ENCODE measurements at regions not wholly inside any gene's neighbourhood (a gene's known extent, or its start where the extent isn't known, plus 50 kb on each side); places are given as distances from the start of the nearest gene placed in this dataset.
"Not testable (repeated sequence)": the region's sequence is repeated elsewhere in the genome, so short reads cannot be mapped to it uniquely, and the experiment has no call there.

DNA sequence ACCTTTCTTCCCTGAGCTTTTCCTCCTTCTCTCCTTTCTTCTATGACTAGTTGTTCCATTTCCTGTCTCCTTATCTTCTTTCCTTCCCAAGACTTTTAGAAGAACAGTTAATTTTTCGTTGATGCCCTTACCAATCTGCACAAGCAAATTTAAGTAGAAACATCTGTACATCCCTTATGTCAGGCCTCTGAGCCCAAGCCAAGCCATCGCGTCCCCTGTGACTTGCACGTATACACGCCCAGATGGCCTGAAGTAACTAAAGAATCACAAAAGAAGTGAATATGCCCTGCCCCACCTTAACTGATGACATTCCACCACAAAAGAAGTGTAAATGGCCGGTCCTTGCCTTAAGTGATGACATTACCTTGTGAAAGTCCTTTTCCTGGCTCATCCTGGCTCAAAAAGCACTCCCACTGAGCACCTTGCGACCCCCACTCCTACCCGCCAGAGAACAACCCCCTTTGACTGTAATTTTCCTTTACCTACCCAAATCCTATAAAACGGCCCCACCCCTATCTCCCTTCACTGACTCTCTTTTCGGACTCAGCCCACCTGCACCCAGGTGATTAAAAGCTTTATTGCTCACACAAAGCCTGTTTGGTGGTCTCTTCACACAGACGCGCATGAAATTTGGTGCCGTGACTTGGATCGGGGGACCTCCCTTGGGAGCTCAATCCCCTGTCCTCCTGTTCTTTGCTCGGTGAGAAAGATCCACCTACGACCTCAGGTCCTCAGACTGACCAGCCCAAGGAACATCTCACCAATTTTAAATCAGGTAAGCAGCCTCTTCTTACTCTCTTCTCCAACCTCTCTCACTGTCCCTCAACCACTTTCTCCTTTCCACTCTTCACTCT lies 53.7 kb upstream of the SPP1 start:
- H3K9ac ChIP-seq (ENCODE audit: low read depth, low read length); H2AK5ac ChIP-seq (ENCODE audit: low read depth, low read length); H3K4me2 ChIP-seq (ENCODE audit: low read depth, low read length); in situ Hi-C loops (cut with MboI; ENCODE audit: low sequenced_read_pairs); H3K4me1 ChIP-seq (ENCODE audit: control insufficient read depth, insufficient read depth, low read length); H3K9me3 ChIP-seq (ENCODE audit: control insufficient read depth, insufficient read depth, low read length); BruUV-seq (replicated peaks); H3K4me3 ChIP-seq (ENCODE audit: insufficient read depth, low read depth, low read length); H2AK9ac ChIP-seq (replicated peaks; ENCODE audit: low read depth, low read length, poor library complexity); H2AFZ ChIP-seq (replicated peaks; ENCODE audit: low read length, poor library complexity); H3K9me1 ChIP-seq (ENCODE audit: insufficient read depth, low read length); H4K20me1 ChIP-seq (ENCODE audit: insufficient read depth, low read length); H3K36me3 ChIP-seq (ENCODE audit: control insufficient read depth, insufficient read depth, low read length); dilution Hi-C loops (cut with HindIII; ENCODE audit: low sequenced_read_pairs, unreplicated experiment); H3K27me3 ChIP-seq (ENCODE audit: control insufficient read depth, insufficient read depth, low read length); H3K14ac ChIP-seq (replicated peaks; ENCODE audit: low read depth, low read length); DNase-seq; H4K5ac ChIP-seq (ENCODE audit: low read depth, low read length); H3K79me1 ChIP-seq (ENCODE audit: low read depth in 1 of 2, low read length in 2 of 2); H3K18ac ChIP-seq (ENCODE audit: low read depth, low read length); H3K56ac ChIP-seq (ENCODE audit: extremely low read depth, insufficient read depth, low read length); H2BK15ac ChIP-seq (ENCODE audit: low read depth, low read length); POLR2A ChIA-PET (ENCODE audit: unreplicated experiment); H2BK120ac ChIP-seq (ENCODE audit: low read depth, low read length); H3K27ac ChIP-seq (ENCODE audit: insufficient read depth, low read length); H3K4ac ChIP-seq (ENCODE audit: low read depth, low read length); H4K8ac ChIP-seq (ENCODE audit: low read depth in 2 of 2, low read length in 2 of 2); intact Hi-C loops (cut with micrococcal nuclease); H2BK5ac ChIP-seq (ENCODE audit: low read depth, low read length, poor library complexity, severe bottlenecking); H2BK20ac ChIP-seq (ENCODE audit: low read depth, low read length); ATAC-seq (ENCODE audit: low read depth); H3K23ac ChIP-seq (ENCODE audit: low read depth, low read length); H4K91ac ChIP-seq (ENCODE audit: insufficient read depth, low read depth, low read length): not testable (repeated sequence)
- CTCF ChIA-PET, result interaction anchor here (0.6 kb wide), 1 partner anchor 651 kb away, joined by 3 read pairs; no protein-coding TSS in a partner anchor
- WGBS, 2 experiments (ENCODE audit: extremely low coverage in 2 of 2, insufficient read length in 1 of 2), result no CpG with 5 or more reads among the region's 16 CpGs

DNA sequence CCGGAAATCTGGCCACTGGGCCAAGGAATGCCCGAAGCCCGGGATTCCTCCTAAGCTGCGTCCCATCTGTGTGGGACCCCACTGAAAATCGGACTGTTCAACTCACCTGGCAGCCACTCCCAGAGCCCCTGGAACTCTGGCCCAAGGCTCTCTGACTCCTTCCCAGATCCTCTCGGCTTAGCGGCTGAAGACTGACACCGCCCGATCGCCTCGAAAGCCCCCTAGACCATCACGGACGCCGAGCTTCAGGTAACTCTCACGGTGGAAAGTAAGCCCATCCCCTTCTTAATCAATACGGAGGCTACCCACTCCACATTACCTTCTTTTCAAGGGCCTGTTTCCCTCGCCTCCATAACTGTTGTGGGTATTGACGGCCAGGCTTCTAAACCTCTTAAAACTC lies 51.4 kb upstream of the SPP1 start:
- H3K56ac ChIP-seq (ENCODE audit: extremely low read depth, insufficient read depth, low read length); H2BK120ac ChIP-seq (ENCODE audit: low read depth, low read length); H3K79me1 ChIP-seq (ENCODE audit: low read depth in 1 of 2, low read length in 2 of 2); DNase-seq; H3K4me1 ChIP-seq (ENCODE audit: control insufficient read depth, insufficient read depth, low read length); H3K14ac ChIP-seq (replicated peaks; ENCODE audit: low read depth, low read length); H2BK20ac ChIP-seq (ENCODE audit: low read depth, low read length); H3K4me2 ChIP-seq (ENCODE audit: low read depth, low read length); POLR2A ChIA-PET (ENCODE audit: unreplicated experiment); H2AFZ ChIP-seq (replicated peaks; ENCODE audit: low read length, poor library complexity); H3K18ac ChIP-seq (ENCODE audit: low read depth, low read length); H4K8ac ChIP-seq (ENCODE audit: low read depth in 2 of 2, low read length in 2 of 2); H3K9me1 ChIP-seq (ENCODE audit: insufficient read depth, low read length); CTCF ChIA-PET; H3K4me3 ChIP-seq (ENCODE audit: insufficient read depth, low read depth, low read length); H2AK5ac ChIP-seq (ENCODE audit: low read depth, low read length); H3K4ac ChIP-seq (ENCODE audit: low read depth, low read length); ATAC-seq (ENCODE audit: low read depth); H4K5ac ChIP-seq (ENCODE audit: low read depth, low read length); H2BK5ac ChIP-seq (ENCODE audit: low read depth, low read length, poor library complexity, severe bottlenecking); H3K27ac ChIP-seq (ENCODE audit: insufficient read depth, low read length); H4K91ac ChIP-seq (ENCODE audit: insufficient read depth, low read depth, low read length); H2AK9ac ChIP-seq (replicated peaks; ENCODE audit: low read depth, low read length, poor library complexity); H4K20me1 ChIP-seq (ENCODE audit: insufficient read depth, low read length); H2BK15ac ChIP-seq (ENCODE audit: low read depth, low read length); H3K9ac ChIP-seq (ENCODE audit: low read depth, low read length); H3K23ac ChIP-seq (ENCODE audit: low read depth, low read length); H3K9me3 ChIP-seq (ENCODE audit: control insufficient read depth, insufficient read depth, low read length); in situ Hi-C loops (cut with MboI; ENCODE audit: low sequenced_read_pairs); intact Hi-C loops (cut with micrococcal nuclease); H3K36me3 ChIP-seq (ENCODE audit: control insufficient read depth, insufficient read depth, low read length); dilution Hi-C loops (cut with HindIII; ENCODE audit: low sequenced_read_pairs, unreplicated experiment); BruUV-seq (replicated peaks); H3K27me3 ChIP-seq (ENCODE audit: control insufficient read depth, insufficient read depth, low read length): not testable (repeated sequence)
- WGBS, 2 experiments (ENCODE audit: extremely low coverage in 2 of 2, insufficient read length in 1 of 2), result no CpG with 5 or more reads among the region's 18 CpGs

Data from IMR-90 (cell line).